ENCODE measurements at regions not wholly inside any gene's neighbourhood (a gene's known extent, or its start where the extent isn't known, plus 50 kb on each side); places are given as distances from the start of the nearest gene placed in this dataset.
A peak's percentile ranks its signal among the peaks of the same experiment; 100 is the strongest.

DNA sequence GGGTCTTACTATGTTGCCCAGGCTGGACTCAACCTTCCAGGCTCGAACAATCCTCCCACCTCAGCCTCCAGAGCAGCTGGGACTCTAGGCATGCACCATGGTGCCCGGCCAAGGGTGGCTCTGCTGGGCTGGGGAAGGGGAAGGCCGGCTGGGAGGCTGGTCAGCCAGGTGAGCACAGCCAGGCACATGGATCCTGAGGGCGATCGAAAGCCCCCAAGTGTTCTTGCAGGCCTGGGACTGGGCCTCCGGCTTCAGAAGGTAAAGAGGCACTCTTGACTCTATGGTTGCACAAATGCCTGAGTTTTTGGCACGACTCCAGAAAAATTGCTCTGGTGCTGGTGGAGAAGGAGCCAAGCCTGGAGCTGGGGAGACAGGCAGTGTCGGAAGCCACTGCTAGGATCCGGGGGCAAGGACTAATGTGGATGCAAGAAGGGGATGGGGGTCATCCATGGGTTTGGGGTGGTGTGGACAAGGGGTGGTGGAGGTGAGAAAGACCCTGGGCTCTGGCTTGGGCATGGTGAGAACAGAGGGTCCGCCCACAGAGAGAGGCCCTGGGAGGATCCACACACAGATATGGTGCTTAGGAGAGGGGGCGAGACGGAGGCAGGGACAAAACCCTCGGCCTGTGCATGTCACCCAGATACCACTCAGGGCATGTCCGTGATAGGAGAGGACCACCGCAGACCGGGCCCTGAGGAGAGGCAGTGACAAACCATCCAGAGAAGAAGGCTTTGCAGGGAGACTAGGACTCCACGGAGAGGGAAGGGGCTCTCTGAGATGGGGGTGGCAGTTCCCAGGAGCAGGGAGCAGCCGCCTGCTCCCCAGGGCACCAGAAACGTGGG lies 51.1 kb upstream of the COL5A1 start:
- Histone ChIP-seq H3K27ac (no peak overlapping the region), H3K36me3 (no peaks in the 10 kb centered on the region), H3K27me3 (no peaks in the 10 kb centered on the region), H3K4me1 (no peaks in the 10 kb centered on the region), H3K4me3 (no peak overlapping the region), H3K9me3 (no peaks in the 10 kb centered on the region)
- WGBS, 2 donors (ENCODE audit: low coverage in 1 of 2): 75 to 83% methylated on average over 7 to 19 of the region's 19 CpGs
- DNase-seq: no peak
- intact Hi-C loops (cut with DNase I; ENCODE audit: low total_unique reads): no loop called here
- TF ChIP-seq POLR2AphosphoS5 (IDR thresholded peaks at IDR 0.05): no peak
- no peak for TF ChIP-seq EP300 (IDR thresholded peaks at IDR 0.05; ENCODE audit: low read depth)
- TF ChIP-seq, protein P1, sequence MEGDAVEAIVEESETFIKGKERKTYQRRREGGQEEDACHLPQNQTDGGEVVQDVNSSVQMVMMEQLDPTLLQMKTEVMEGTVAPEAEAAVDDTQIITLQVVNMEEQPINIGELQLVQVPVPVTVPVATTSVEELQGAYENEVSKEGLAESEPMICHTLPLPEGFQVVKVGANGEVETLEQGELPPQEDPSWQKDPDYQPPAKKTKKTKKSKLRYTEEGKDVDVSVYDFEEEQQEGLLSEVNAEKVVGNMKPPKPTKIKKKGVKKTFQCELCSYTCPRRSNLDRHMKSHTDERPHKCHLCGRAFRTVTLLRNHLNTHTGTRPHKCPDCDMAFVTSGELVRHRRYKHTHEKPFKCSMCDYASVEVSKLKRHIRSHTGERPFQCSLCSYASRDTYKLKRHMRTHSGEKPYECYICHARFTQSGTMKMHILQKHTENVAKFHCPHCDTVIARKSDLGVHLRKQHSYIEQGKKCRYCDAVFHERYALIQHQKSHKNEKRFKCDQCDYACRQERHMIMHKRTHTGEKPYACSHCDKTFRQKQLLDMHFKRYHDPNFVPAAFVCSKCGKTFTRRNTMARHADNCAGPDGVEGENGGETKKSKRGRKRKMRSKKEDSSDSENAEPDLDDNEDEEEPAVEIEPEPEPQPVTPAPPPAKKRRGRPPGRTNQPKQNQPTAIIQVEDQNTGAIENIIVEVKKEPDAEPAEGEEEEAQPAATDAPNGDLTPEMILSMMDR (IDR thresholded peaks at IDR 0.05): no peak
- TF ChIP-seq POLR2A (IDR thresholded peaks at IDR 0.05): no peak
- in situ Hi-C loops (cut with MboI; ENCODE audit: low pct_ligation_motif_present in 1 of 4, low pct_unique_long_range_greater_than_20kb in 1 of 4, low sequenced_read_pairs in 3 of 4): no loop called here

DNA sequence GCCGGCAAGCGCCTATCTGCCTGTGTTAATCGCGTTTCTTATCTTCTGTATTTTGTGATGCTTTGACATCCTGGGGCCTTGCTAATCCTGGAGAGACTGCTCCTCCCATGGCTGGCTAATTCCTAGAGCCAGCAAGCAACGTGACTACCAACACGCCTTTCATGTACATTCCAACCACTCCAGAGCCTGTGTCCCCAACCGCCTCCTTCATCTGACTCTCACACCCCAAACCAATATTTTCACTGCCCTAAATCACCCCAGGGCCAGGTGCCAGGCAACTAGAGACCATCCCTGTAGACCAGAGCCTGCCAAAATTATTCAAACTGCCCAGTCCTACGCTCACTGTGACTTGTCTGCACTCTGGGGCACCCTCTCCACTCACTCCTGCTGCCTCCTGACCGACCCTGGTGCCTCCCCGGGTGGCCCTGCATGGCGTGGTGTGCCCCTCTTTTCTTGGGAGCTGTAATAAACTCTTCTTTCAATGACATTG lies 50.5 kb upstream of the COL5A1 start:
- Histone ChIP-seq H3K9me3 (no peaks in the 10 kb centered on the region), H3K4me3 (no peak overlapping the region), H3K27ac (peak overlapping the region in 1 of 4 donors; percentile 41), H3K27me3 (no peaks in the 10 kb centered on the region), H3K36me3 (no peaks in the 10 kb centered on the region), H3K4me1 (no peaks in the 10 kb centered on the region)
- intact Hi-C loops (cut with DNase I; ENCODE audit: low total_unique reads) (no loop called here), in situ Hi-C loops (cut with MboI; ENCODE audit: low pct_ligation_motif_present in 1 of 4, low pct_unique_long_range_greater_than_20kb in 1 of 4, low sequenced_read_pairs in 3 of 4) (no loop called here)
- TF ChIP-seq POLR2A (IDR thresholded peaks at IDR 0.05) (no peak), EP300 (IDR thresholded peaks at IDR 0.05; ENCODE audit: low read depth) (no peak), POLR2AphosphoS5 (IDR thresholded peaks at IDR 0.05) (no peak)
- TF ChIP-seq, protein P1 (IDR thresholded peaks at IDR 0.05): no peak
- no peak for DNase-seq
- 64 to 72% methylated on average over 9 to 11 of the region's 11 CpGs for WGBS, 2 donors (ENCODE audit: low coverage in 1 of 2)

DNA sequence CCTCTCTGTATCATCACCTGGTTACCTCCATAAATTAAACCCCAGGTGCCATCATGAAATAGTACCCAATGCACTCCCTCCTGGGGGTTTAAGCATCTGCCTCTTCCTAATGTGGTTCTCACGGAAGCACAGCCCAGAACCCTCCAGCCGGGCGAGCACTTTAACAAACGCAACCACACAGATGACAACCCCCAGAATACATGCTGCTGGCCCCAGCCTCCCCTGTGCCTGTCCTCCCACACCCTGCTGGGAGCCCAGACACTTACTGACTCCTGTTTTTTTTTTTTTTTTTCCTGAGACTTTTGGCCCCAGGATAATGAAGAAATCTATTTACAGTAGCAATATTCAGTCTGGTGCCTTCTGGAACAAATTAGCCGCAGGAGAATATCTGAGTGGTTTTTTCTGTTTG lies 50.0 kb upstream of the COL5A1 start:
- DNase-seq: no peak
- intact Hi-C loops (cut with DNase I; ENCODE audit: low total_unique reads) (no loop called here), in situ Hi-C loops (cut with MboI; ENCODE audit: low pct_ligation_motif_present in 1 of 4, low pct_unique_long_range_greater_than_20kb in 1 of 4, low sequenced_read_pairs in 3 of 4) (no loop called here)
- H3K9me3 ChIP-seq: no peaks in the 10 kb centered on the region
- peak overlapping the region; percentile 37 to 64 (median 50) for H3K27ac ChIP-seq
- no peaks in the 10 kb centered on the region for H3K36me3 ChIP-seq
- TF ChIP-seq EP300 (IDR thresholded peaks at IDR 0.05; ENCODE audit: low read depth) (no peak), POLR2AphosphoS5 (IDR thresholded peaks at IDR 0.05) (no peak), POLR2A (IDR thresholded peaks at IDR 0.05) (no peak)
- TF ChIP-seq, protein P1 (IDR thresholded peaks at IDR 0.05): no peak
- no peak overlapping the region for H3K4me3 ChIP-seq
- 50 to 80% methylated on average over 5 of the region's 5 CpGs for WGBS, 2 donors (ENCODE audit: low coverage in 1 of 2)
- no peaks in the 10 kb centered on the region for H3K27me3 ChIP-seq
- no peaks in the 10 kb centered on the region for H3K4me1 ChIP-seq

All from transverse colon (tissue), 4 donors.